GM10266 (cell line): ENCODE measurements at regions not wholly inside any gene's neighbourhood (a gene's known extent, or its start where the extent isn't known, plus 50 kb on each side); places are given as distances from the start of the nearest gene placed in this dataset.
"Not testable (repeated sequence)": the region's sequence is repeated elsewhere in the genome, so short reads cannot be mapped to it uniquely, and the experiment has no call there.

ENCODE experiments used
- DNase-seq: peaks from one replicate; pipeline ENCODE4 v3.0.0; 2012; ENCODE audit errors: extremely low spot score

- DNase-seq: not testable (repeated sequence)
Measured at GRCh38 chr14:19169561-19170362, 202.5 kb downstream of the POTEM start.

- DNase-seq: not testable (repeated sequence)
Measured at GRCh38 chr14:19172745-19173144, 205.5 kb downstream of the POTEM start.

GRCh38 chr14:19173188-19173587 lies 206.0 kb downstream of the POTEM start:
- DNase-seq: not testable (repeated sequence)

- not testable (repeated sequence) for DNase-seq
Measured at GRCh38 chr14:19177435-19177834, 210.2 kb downstream of the POTEM start.

- not testable (repeated sequence) for DNase-seq
Measured at GRCh38 chr14:19180297-19180696, 213.1 kb downstream of the POTEM start.

- not testable (repeated sequence) for DNase-seq
Measured at GRCh38 chr14:19180881-19181280, 213.6 kb downstream of the POTEM start.

- DNase-seq: not testable (repeated sequence)
Measured at GRCh38 chr14:19195146-19195545, 227.9 kb downstream of the POTEM start.

- DNase-seq: not testable (repeated sequence)
Measured at GRCh38 chr14:19197488-19198234, 230.4 kb downstream of the POTEM start.

- not testable (repeated sequence) for DNase-seq
Measured at GRCh38 chr14:19198341-19198740, 231.1 kb downstream of the POTEM start.

GRCh38 chr14:19201394-19202052 lies 232.6 kb downstream of the POTEG start:
- DNase-seq: not testable (repeated sequence)

- DNase-seq: not testable (repeated sequence)
Measured at GRCh38 chr14:19202053-19202442, 232.1 kb downstream of the POTEG start.

GRCh38 chr14:19203250-19203972 lies 230.7 kb downstream of the POTEG start:
- DNase-seq: not testable (repeated sequence)

GRCh38 chr14:19204827-19205226 lies 229.3 kb downstream of the POTEG start:
- not testable (repeated sequence) for DNase-seq

GRCh38 chr14:19216480-19216879 lies 217.7 kb downstream of the POTEG start:
- DNase-seq: not testable (repeated sequence)

- not testable (repeated sequence) for DNase-seq
Measured at GRCh38 chr14:19219423-19219822, 214.7 kb downstream of the POTEG start.

GRCh38 chr14:19231421-19231820 lies 202.7 kb downstream of the POTEG start:
- not testable (repeated sequence) for DNase-seq

GRCh38 chr14:19234059-19234458 lies 200.1 kb downstream of the POTEG start:
- not testable (repeated sequence) for DNase-seq

- DNase-seq: not testable (repeated sequence)
Measured at GRCh38 chr14:19237656-19238055, 196.5 kb downstream of the POTEG start.

- not testable (repeated sequence) for DNase-seq
Measured at GRCh38 chr14:19238584-19238983, 195.6 kb downstream of the POTEG start.

- not testable (repeated sequence) for DNase-seq
Measured at GRCh38 chr14:19239981-19240380, 194.2 kb downstream of the POTEG start.

GRCh38 chr14:19240387-19240786 lies 193.8 kb downstream of the POTEG start:
- DNase-seq: not testable (repeated sequence)
